HG03571 (cell line): ENCODE measurements at regions not wholly inside any gene's neighbourhood (a gene's known extent, or its start where the extent isn't known, plus 50 kb on each side); places are given as distances from the start of the nearest gene placed in this dataset.
"Not testable (repeated sequence)": the region's sequence is repeated elsewhere in the genome, so short reads cannot be mapped to it uniquely, and the experiment has no call there.

Source experiments
- ATAC-seq: cut with Tn5 transposase; IDR thresholded peaks from one replicate; pipeline ENCODE4 v1.9.1; 2021; ENCODE audit not compliant: unreplicated experiment

- ATAC-seq: no peak
Measured at GRCh38 chr4:187715466-187715865, 280.1 kb upstream of the ZFP42 start.

GRCh38 chr4:187724456-187724855 lies 271.1 kb upstream of the ZFP42 start:
- ATAC-seq: no peak

- no peak for ATAC-seq
Measured at GRCh38 chr4:187726485-187726884, 269.1 kb upstream of the ZFP42 start.

GRCh38 chr4:187732524-187732923 lies 263.0 kb upstream of the ZFP42 start:
- no peak for ATAC-seq

GRCh38 chr4:187739771-187740170 lies 255.8 kb upstream of the ZFP42 start:
- no peak for ATAC-seq

GRCh38 chr4:187744911-187745310 lies 250.7 kb upstream of the ZFP42 start:
- no peak for ATAC-seq

- not testable (repeated sequence) for ATAC-seq
Measured at GRCh38 chr4:187750652-187751051, 244.9 kb upstream of the ZFP42 start.

GRCh38 chr4:187767158-187767557 lies 228.4 kb upstream of the ZFP42 start:
- no peak for ATAC-seq

- no peak for ATAC-seq
Measured at GRCh38 chr4:187767687-187768086, 227.9 kb upstream of the ZFP42 start.

GRCh38 chr4:187770345-187770744 lies 225.2 kb upstream of the ZFP42 start:
- ATAC-seq: no peak

- no peak for ATAC-seq
Measured at GRCh38 chr4:187777954-187778353, 217.6 kb upstream of the ZFP42 start.

GRCh38 chr4:187780070-187780469 lies 215.5 kb upstream of the ZFP42 start:
- no peak for ATAC-seq

- no peak for ATAC-seq
Measured at GRCh38 chr4:187782286-187782824, 213.2 kb upstream of the ZFP42 start.

- ATAC-seq: no peak
Measured at GRCh38 chr4:187786190-187786589, 209.4 kb upstream of the ZFP42 start.

- ATAC-seq: no peak
Measured at GRCh38 chr4:187789078-187789477, 206.5 kb upstream of the ZFP42 start.

GRCh38 chr4:187795737-187796136 lies 199.8 kb upstream of the ZFP42 start:
- no peak for ATAC-seq

GRCh38 chr4:187798385-187798784 lies 197.2 kb upstream of the ZFP42 start:
- no peak for ATAC-seq

GRCh38 chr4:187799735-187800134 lies 195.8 kb upstream of the ZFP42 start:
- ATAC-seq: no peak

- no peak for ATAC-seq
Measured at GRCh38 chr4:187811591-187811990, 184.0 kb upstream of the ZFP42 start.

- ATAC-seq: no peak
Measured at GRCh38 chr4:187814737-187815465, 180.7 kb upstream of the ZFP42 start.

GRCh38 chr4:187826725-187827124 lies 168.8 kb upstream of the ZFP42 start:
- ATAC-seq: no peak

GRCh38 chr4:187827631-187828030 lies 167.9 kb upstream of the ZFP42 start:
- ATAC-seq: no peak

GRCh38 chr4:187839765-187840164 lies 155.8 kb upstream of the ZFP42 start:
- no peak for ATAC-seq
